Cardiac muscle cell (in vitro differentiated cells and primary cell): ENCODE measurements at regions not wholly inside any gene's neighbourhood (a gene's known extent, or its start where the extent isn't known, plus 50 kb on each side); places are given as distances from the start of the nearest gene placed in this dataset.
"Not testable (repeated sequence)": the region's sequence is repeated elsewhere in the genome, so short reads cannot be mapped to it uniquely, and the experiment has no call there.

Source experiments
- DNase-seq, 2 donors: peaks; one replicate each; pipeline versions ENCODE4 v3.0.0 to v3.0.0-alpha.2; 2010 to 2017; ENCODE audit warnings: low read depth in 1 of 2, low spot score in 1 of 2
- H3K27ac ChIP-seq: fragments of 200-600 bp; sonication (generic); 2 replicates; pipeline ENCODE4 v1.5.1; 2016
- H3K27me3 ChIP-seq: fragments of 200-600 bp; sonication (generic); 2 replicates; pipeline ENCODE4 v1.6.0; 2016; ENCODE audit warnings: control low read depth
- H3K36me3 ChIP-seq: fragments of 200-600 bp; sonication (generic); 2 replicates; pipeline ENCODE4 v1.5.1; 2016; ENCODE audit warnings: control low read depth
- H3K4me1 ChIP-seq: fragments of 200-600 bp; sonication (generic); 2 replicates; pipeline ENCODE4 v1.8.1; 2017; ENCODE audit warnings: low read depth, mild to moderate bottlenecking, mixed run types
- H3K4me3 ChIP-seq: fragments of 200-600 bp; sonication (generic); 2 replicates; pipeline ENCODE4 v1.5.1; 2016; ENCODE audit warnings: mild to moderate bottlenecking
- H3K9me3 ChIP-seq: fragments of 200-600 bp; sonication (generic); 2 replicates; pipeline ENCODE4 v1.5.1; 2017; ENCODE audit warnings: low read depth, mild to moderate bottlenecking, control low read depth
- CTCF ChIP-seq: IDR thresholded peaks from 2 replicates; pipeline ENCODE4 v1.5.1; 2012; ENCODE audit warnings: low read depth, mild to moderate bottlenecking, low read length

DNA sequence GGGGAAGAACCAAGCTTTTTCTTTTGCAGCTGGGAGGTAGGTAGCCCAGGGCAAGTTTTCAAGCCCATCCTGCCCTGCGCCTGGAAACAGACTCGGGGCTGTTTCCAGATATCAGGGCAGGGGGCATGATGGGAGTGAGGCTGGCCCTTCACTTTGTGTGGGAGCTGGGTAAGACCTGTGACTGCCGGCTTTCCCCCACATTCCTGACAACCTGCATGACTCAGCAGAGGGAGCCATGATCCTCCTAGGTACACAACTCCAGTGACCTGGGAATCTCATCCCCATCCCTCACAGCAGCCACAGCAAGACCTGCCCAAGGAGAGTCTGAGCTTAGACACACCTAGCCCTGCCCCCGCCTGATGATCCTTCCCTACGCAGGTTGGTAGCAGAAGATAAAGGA is 280.8 kb downstream of the SOX4 start:
- no peak for DNase-seq
- Histone ChIP-seq H3K4me3 (no peak overlapping the region), H3K9me3 (no peaks in the 10 kb centered on the region), H3K4me1 (peaks cover 15% of the 10 kb centered on the region), H3K36me3 (no peaks in the 10 kb centered on the region), H3K27ac (no peak overlapping the region), H3K27me3 (no peaks in the 10 kb centered on the region)
- no peak for TF ChIP-seq CTCF

- not testable (repeated sequence) for H3K4me1 ChIP-seq, H3K36me3 ChIP-seq, DNase-seq, H3K27ac ChIP-seq, H3K9me3 ChIP-seq, H3K27me3 ChIP-seq, H3K4me3 ChIP-seq
Measured at GRCh38 chr6:21877037-21877436, 283.5 kb downstream of the SOX4 start.

DNA sequence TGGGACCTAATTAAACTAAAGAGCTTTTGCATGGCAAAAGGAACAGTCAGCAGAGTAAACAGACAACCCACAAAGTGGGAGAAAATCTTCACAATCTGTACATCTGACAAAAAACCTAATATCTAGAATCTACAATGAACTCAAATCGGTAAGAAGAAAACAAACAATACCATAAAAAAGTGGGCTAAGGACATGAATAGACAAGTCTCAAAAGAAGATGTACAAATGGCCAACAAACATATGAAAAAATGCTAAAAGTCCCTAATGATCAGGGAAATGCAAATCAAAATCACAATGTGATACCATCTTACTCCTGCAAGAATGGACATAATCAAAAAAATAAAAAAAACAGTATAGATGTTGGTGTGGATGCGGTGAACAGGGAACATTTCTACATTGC is 286.7 kb downstream of the SOX4 start:
- peaks cover 16% of the 10 kb centered on the region for H3K4me1 ChIP-seq
- H3K36me3 ChIP-seq, H3K27me3 ChIP-seq, H3K9me3 ChIP-seq, H3K4me3 ChIP-seq, DNase-seq, H3K27ac ChIP-seq: not testable (repeated sequence)

- Histone ChIP-seq H3K4me1 (peaks cover 25% of the 10 kb centered on the region), H3K9me3 (no peaks in the 10 kb centered on the region), H3K36me3 (no peaks in the 10 kb centered on the region), H3K27me3 (no peaks in the 10 kb centered on the region), H3K4me3 (no peak overlapping the region), H3K27ac (no peak overlapping the region)
- no peak for DNase-seq
- no peak for TF ChIP-seq CTCF
Measured at GRCh38 chr6:21881969-21882465, 288.5 kb downstream of the SOX4 start.

DNA sequence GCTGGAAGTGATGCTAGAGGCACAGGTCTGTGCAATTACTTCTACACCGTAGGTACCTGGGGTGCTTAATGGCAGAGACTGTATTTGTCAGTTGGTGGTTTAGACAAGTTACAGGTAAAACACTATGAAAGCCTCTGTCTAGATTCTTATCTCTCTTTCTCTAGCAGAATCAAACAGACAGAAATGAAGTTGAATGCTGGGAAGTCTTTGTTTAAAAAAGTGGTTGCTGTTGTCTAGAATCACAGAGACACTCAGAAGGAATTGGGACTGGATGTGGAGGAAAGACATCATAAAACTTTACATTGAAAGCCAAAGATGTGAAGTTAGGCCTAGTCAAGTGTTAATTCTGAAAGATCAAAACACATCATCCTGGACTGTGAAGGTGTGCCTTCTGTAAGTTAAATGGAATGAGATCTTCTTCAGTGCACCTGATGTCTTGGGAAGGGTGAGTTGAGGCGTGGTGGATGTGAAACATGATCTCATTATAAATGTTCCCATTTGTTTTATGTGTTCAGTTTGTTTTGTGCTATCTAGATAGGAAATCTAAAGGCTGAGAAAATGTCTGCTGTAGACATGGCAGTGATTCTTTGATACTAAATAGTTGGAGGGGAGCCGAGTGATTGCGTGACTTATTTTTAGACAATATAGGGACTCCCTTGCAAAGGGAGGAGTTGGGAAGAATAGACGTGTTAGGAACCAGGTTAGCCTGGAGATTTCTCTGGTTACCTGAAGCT is 290.2 kb downstream of the SOX4 start:
- Histone ChIP-seq H3K27ac (no peak overlapping the region), H3K36me3 (no peaks in the 10 kb centered on the region), H3K4me1 (peaks cover 25% of the 10 kb centered on the region), H3K27me3 (no peaks in the 10 kb centered on the region), H3K4me3 (no peak overlapping the region), H3K9me3 (no peaks in the 10 kb centered on the region)
- DNase-seq = no peak
- TF ChIP-seq CTCF = no peak

GRCh38 chr6:21885111-21885510 is 291.6 kb downstream of the SOX4 start:
- Histone ChIP-seq H3K4me3 (no peak overlapping the region), H3K9me3 (no peaks in the 10 kb centered on the region), H3K27ac (peak overlapping the region; percentile 84), H3K4me1 (peaks cover 25% of the 10 kb centered on the region), H3K36me3 (no peaks in the 10 kb centered on the region), H3K27me3 (no peaks in the 10 kb centered on the region)
- no peak for TF ChIP-seq CTCF
- no peak for DNase-seq
